ENCODE measurements at regions not wholly inside any gene's neighbourhood (a gene's known extent, or its start where the extent isn't known, plus 50 kb on each side); places are given as distances from the start of the nearest gene placed in this dataset.
"Not testable (repeated sequence)": the region's sequence is repeated elsewhere in the genome, so short reads cannot be mapped to it uniquely, and the experiment has no call there.

GRCh38 chr13:34167347-34167746 is 349.4 kb downstream of the RFC3 start:
- no peak for DNase-seq (ENCODE audit: low read depth)

DNA sequence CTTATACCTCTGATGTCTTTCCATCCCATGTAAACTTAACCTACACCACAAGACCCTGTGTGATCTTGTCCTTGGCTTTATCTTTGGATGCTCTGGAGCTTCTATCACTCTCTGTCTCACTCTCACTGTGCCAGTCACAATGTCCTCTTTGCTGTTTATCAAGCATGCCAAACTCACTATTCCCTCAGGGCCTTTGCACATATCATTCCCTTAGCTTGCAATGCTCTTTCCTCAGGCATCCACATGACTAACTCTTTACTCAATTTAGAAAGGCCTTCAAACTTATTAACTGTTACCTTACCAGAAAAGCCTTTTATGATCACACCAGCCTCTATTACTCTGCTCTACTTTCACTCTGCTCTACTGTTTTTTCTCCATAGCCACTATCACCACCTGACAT is 354.1 kb downstream of the RFC3 start:
- no peak for DNase-seq (ENCODE audit: low read depth)

DNA sequence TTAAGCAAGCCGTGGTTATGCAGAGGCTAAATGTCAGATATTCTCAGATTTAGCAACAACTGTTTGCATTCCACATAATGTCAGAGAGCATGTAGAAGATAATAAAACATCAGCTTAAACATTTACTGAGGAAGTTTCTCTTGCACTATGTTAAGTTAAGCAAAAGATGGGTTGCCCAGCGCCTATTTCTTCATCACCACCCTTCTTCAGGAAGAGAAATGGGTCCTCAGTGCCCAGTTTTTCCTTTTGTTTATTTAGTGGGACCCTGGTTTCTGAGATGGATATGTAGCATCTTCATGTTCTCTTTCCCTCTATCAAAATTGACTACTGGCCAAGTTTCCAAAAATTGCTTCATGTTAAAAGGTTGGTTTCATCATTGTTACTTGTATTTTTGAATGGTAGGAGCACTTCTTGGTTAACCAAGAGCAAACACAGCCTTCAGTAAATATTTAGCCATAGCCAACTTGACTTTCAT is 356.8 kb downstream of the RFC3 start:
- no peak for DNase-seq (ENCODE audit: low read depth)

- DNase-seq (ENCODE audit: low read depth) = no peak
Observed at GRCh38 chr13:34175551-34175950, 357.6 kb downstream of the RFC3 start.

- DNase-seq (ENCODE audit: low read depth) = no peak
Observed at GRCh38 chr13:34176633-34177032, 358.7 kb downstream of the RFC3 start.

GRCh38 chr13:34179481-34179880 is 361.5 kb downstream of the RFC3 start:
- DNase-seq (ENCODE audit: low read depth) = no peak

DNA sequence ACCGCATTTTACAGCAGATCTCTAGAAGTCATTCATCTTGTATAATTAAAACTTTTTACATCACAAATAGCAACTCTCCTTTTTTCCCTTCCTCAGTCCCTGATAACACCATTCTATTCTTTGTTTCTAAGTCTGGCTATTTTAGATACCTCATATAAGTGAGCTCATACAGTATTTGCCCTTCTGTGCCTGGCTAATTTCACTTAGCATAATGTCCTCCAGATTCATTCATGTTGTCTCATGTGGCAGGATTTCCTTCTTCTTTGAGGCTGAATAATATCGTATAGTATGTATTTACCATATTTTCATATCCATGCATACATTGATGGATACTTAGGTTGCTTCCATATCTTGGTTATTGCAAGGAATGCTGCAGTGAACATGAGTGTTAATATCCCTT is 362.0 kb downstream of the RFC3 start:
- DNase-seq (ENCODE audit: low read depth) = no peak

DNA sequence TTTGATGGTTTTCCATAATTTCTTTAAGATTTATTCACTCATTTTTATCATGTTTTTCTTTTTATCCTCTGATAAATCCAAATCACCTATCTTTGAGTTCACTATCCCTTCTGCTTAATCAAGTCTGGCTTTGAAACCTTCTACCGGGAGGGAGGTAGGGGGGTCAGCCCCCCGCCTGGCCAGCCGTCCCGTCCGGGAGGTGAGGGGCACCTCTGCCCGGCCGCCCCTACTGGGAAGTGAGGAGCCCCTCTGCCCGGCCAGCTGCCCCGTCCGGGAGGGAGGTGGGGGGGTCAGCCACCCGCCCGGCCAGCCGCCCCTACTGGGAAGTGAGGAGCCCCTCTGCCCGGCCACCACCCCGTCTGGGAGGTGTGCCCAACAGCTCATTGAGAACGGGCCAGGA is 363.3 kb downstream of the RFC3 start:
- not testable (repeated sequence) for DNase-seq (ENCODE audit: low read depth)

DNA sequence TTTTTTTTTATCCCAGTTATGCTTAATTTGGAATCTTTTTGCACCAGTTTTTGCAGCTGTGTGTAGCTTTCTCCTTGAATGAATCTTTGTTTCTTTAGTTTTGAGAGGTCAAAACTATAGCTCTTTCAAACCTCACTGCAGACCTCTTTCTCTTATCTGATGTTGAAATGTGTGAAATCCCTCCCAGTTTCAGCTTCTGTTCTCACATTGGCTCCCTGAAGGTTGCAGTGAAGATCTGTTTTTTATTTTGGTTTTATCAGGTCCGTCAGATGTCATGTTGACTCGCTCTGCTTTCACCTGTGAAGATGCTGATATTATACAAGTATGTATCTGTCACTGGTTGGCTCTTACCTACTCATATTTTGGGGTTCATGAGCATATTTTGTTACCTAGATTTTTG is 372.0 kb downstream of the RFC3 start:
- no peak for DNase-seq (ENCODE audit: low read depth)

- DNase-seq (ENCODE audit: low read depth) = no peak
Observed at GRCh38 chr13:34201050-34201913, 383.3 kb downstream of the RFC3 start.

DNA sequence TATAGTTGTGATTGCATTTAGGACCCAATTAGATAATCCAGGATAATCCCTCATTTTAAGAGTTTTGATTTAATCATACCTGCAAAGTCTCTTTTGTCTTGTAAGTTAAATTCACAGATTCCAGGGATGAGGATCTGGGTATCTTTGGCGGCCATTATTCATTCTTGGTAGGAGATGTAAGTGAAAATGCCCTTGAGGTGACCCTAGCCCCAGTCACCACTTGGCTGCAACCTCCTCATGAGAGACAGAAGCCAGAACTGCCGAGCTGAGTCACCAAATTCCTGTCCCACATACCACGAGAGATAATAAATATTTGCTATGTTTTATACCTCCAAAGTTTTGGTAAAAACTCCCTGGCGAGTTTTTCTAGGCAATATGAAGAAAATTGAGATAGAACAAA is 389.4 kb downstream of the RFC3 start:
- no peak for DNase-seq (ENCODE audit: low read depth)

GRCh38 chr13:34207872-34208271 is 389.9 kb downstream of the RFC3 start:
- no peak for DNase-seq (ENCODE audit: low read depth)

- DNase-seq (ENCODE audit: low read depth) = no peak
Observed at GRCh38 chr13:34208336-34208735, 390.4 kb downstream of the RFC3 start.

- DNase-seq (ENCODE audit: low read depth) = no peak
Observed at GRCh38 chr13:34210341-34210740, 392.4 kb downstream of the RFC3 start.

DNA sequence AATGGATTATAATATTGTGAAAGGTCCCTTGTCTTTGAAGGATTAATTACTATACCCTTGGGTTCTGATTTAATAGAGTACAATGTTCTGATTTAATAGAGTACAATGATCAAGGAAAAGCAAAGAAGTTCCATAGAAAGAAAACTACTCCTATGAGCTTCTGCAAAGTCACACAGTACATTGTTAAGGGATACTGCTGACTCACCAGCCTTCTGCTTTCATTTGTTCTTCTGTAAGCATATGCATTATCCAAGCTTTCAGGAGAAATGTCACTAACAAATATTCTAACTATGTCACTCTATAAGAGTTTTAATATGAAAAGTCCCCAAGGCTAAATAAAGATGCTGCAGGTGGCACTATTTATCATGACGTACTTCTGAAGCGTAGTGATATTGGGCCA is 396.7 kb downstream of the RFC3 start:
- DNase-seq (ENCODE audit: low read depth) = no peak

DNA sequence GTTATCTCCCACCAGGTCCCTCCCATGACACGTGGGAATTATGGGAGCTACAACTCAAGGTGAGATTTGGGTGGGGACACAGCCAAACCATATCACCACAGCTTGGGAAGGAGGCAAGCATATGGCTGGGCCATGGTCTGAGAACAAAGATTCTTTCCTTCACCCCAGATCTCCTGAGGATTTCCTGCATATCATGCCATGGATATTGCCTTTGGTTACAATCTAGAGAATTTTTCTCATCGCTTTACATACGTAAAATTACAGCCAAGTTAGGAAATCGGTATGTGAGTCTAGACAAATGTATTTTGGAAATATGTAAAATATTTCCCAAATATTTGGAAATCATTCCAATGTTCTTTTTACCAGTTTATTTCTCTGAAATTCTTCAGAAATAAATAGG is 398.3 kb downstream of the RFC3 start:
- DNase-seq (ENCODE audit: low read depth) = no peak

DNA sequence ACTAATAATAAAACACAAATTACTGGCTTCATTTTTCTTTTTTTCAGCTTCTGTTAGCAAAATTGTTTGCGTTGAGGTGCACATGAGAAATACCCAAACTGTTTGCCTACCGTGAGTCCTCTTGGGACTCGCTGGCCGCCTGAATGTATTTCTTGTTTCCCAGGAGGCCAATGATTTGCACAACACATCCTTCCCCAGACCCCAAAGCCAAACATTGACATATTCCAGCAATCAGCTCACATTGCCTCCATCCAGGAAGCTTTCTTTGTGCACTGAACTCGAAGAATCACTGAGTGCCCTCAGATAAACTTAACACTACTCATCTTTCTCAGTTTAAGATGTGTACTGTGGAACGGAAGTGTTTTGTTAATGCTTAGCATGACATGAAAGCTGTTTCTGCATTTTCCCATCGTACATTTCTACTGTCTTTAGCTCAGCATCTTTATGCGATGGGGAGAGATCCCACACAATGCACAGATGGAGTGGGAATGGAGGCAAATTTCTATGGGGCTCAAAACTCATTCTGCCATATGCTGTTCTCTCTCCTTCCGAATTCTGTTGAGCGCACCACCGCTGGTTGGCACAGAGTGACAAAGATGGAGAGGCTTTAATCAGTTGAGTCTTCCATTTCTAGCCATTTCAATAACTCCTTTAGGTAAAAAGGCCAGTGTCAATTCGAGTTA is 399.5 kb downstream of the RFC3 start:
- no peak for DNase-seq (ENCODE audit: low read depth)

DNA sequence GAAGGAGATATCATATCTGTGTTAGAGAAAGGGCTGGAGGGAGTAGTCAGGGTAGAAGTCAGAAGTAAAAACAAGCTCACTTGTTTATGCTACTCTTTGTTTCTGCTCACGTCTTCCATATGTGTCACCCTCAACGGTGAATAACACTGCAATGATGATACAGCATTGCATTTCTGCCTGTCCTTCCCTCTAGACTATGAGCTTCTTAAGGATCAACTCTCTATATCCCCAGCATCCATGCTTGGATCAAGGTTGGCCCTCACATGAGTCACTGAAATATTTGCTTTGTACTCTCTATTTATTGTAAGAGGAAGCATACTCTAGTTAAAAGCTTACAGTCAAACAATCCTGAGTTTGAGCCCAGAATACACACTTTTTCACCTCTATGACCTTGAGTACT is 406.0 kb downstream of the RFC3 start:
- no peak for DNase-seq (ENCODE audit: low read depth)

GRCh38 chr13:34224877-34225276 is 406.9 kb downstream of the RFC3 start:
- no peak for DNase-seq (ENCODE audit: low read depth)

DNA sequence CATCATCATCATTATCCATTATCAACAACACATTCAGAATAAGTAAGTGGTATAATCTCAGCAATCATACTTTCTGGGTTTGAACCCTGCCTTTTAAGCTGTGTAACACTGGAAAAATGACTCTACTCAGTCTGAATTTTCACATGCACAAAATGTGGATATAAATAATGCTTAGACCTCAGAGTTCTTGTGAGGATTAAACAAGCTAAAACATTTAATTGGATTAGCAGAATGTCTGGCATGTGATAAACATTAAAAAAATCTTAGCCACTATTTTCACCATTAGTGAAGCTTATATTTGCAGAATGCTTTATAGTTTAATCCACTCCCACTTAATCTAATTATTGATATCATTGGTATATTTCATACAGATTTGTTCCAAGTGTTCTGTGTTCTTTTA is 412.3 kb downstream of the RFC3 start:
- DNase-seq (ENCODE audit: low read depth) = no peak

DNA sequence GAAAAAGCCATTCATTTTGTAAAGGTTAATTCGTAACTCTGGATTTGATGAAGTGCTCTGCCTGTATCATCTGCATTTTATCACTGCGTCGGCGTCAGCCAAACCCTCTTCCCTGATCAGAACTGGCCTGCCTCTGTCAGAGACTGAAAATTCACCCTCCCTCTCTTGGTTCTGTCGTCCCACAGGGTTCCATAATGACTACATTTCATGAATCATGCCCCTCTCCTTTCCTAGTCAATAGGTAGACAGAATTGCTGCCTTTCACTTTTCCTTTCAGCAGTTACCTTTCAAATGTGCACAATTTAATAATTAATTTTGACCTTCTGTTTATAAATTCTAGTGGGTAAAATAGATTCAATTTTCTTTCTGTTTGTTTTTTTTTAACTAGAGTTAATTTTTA is 423.4 kb downstream of the RFC3 start:
- DNase-seq (ENCODE audit: low read depth) = no peak

DNA sequence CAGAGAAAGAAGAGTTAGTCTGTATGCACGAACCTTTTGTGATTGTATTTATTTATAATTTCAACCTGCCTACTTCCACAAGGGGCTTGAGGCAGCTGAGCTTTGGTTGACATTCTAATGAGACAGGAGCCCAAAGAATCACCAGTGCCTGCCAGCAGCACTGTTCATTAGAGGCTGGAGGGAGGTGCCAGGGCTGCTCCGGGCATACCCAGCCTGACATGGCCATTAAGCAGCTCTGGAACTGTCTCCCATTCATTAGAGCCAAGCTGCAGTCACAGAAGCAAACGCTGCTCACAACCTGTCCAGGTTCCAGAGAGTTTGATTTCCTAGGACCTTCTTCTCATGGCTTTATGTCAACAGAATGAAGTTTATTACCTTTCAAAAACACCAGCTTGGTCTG is 425.5 kb downstream of the RFC3 start:
- no peak for DNase-seq (ENCODE audit: low read depth)

DNA sequence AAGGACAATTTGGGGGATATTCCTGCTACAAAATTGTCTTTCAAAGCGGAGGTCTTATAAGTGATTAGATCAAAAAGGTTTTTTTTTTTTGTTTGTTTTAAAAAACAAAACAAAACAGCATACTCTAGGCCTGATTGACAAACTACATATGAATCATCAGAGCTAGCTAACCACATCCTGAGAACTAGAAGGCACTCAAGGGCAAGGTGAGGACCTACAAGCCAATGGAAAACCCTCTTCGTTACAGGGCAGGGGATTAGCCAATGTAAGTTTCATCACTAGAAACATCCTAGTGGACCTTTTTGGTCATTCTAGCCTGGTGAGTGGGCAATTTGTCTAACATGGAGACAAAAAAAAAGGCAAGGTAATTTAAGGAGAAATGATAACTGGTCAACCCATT is 428.6 kb downstream of the RFC3 start:
- DNase-seq (ENCODE audit: low read depth) = no peak

DNA sequence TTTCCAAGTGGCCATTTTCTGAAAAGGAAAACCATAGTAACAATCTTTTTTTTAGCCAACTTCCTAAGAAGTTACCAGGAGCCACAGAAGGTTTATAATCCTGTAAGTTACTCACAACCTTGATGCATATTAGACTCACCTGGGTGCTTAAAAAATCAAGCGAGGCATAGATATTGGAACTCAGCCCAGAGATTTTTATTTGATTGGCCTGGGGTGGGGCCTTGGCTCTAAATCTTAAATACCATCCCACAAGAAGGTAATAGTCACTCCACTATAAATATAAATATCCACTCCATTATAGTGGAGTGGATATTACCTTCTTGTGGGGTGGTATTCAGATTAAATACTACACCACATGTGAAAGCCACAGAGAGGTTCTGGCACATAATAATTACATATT is 429.6 kb downstream of the RFC3 start:
- no peak for DNase-seq (ENCODE audit: low read depth)
